HG02798 (cell line): ENCODE measurements at regions not wholly inside any gene's neighbourhood (a gene's known extent, or its start where the extent isn't known, plus 50 kb on each side); places are given as distances from the start of the nearest gene placed in this dataset.

Source experiments
- ATAC-seq: cut with Tn5 transposase; IDR thresholded peaks from one replicate; pipeline ENCODE4 v1.9.1; 2021; ENCODE audit warnings: mild to moderate bottlenecking; ENCODE audit not compliant: unreplicated experiment, poor library complexity

GRCh38 chr10:113317489-113317888 is 235.4 kb upstream of the HABP2 start:
- ATAC-seq: no peak

- no peak for ATAC-seq
Measured at GRCh38 chr10:113319479-113319878, 233.4 kb upstream of the HABP2 start.

- ATAC-seq: no peak
Measured at GRCh38 chr10:113320211-113320610, 232.6 kb upstream of the HABP2 start.

GRCh38 chr10:113320987-113321386 is 231.9 kb upstream of the HABP2 start:
- ATAC-seq: no peak

DNA sequence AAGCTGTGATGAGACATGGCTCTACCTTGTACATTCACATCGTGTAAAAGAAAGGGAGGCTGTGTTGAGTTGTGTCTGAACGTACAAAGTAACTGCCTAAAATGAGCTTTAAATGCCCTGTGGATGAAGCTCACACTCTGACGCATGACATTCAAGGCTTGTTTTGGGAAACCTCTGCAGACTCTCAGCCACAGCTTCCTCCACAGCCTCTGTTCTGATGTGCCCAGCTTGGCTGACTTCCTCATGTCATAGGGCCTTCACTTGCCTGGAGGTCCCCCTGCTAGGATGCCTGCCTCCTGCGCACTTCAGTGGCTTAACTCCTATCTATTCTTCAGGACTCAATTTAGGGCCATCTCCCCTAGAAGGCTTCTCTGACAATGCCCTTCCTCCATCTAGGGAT is 230.0 kb upstream of the HABP2 start:
- ATAC-seq: no peak

GRCh38 chr10:113323985-113324384 is 228.9 kb upstream of the HABP2 start:
- ATAC-seq: no peak

GRCh38 chr10:113326160-113327111 is 226.4 kb upstream of the HABP2 start:
- ATAC-seq: peak; percentile 90

DNA sequence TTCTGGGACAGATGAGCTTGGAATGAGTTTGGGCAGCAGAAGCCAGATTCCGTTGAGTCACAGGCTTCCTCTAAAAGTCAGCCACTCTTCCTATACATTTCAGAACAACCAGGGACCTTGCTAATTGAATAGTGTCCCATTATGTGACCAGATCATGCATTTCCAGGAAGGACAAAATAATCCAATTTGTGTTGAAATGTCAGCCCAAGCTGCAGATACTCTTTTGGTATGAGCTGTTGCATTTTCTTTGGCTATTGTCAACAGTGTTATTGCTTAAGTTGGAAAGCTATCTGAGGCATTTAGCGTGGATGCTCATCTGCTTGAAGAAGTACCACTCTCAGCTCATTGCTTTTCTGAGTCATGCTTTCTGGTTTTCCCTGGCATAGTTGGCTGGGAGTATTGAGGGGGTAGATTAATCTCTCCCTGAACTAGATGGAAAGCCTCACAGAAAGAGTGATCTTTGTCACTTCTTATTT is 223.7 kb upstream of the HABP2 start:
- ATAC-seq: no peak

DNA sequence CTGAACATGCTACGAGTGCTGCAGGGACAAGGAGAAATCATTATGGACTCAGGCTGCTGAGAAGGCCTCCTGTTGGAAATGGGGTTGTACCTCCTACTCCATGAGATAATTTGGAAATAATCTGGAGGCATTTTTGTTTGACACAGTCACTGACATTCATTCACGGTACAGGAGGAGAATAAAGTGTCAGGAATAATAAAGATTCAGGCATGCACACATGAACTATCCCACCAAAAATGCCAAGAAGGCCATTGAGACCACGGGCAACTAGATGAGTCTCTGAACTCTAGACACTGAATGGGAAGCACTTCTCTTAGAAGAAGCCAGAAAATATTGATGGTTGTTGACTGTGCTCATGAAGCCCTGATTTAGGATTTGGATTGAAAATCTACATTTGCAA is 220.9 kb upstream of the HABP2 start:
- ATAC-seq: no peak

DNA sequence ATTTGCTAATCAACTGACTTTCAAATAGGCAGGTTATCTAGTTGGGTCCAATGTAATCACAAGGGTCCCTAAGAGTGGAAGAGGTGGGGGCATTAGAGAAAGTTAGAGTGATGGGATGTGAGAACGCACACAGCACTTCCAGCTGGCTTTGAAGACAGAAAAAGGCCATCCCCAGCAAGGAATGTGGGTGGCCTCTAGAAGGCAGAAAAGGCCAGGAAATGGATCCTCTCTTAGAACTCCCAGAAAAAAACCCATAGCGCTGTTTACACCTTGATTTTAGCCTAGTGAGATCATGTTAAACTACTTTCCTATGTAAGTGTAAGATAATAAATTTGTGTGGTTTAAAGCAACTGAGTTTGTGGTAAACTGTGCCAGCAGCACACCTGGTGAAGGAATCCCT is 219.5 kb upstream of the HABP2 start:
- no peak for ATAC-seq

DNA sequence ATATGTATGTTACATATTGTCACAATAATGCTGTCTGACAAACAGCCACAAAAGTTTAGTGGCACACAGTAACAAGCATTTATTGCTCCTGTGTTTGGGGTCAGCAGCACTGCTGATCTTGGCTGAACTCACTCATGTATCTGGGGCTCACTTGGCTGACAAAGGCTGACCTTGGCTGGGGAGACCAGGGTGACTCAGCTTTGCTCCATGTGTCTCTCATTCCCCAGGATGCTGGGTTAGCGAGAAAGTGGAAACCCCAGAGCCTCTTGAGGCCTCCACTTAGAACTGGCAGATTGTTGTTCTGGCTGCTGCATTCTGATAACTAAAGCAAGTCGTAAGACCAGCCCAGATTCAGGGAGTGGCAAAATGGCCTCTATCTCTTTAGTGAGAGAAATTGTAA is 217.3 kb upstream of the HABP2 start:
- no peak for ATAC-seq

GRCh38 chr10:113336549-113337130 is 216.2 kb upstream of the HABP2 start:
- no peak for ATAC-seq

DNA sequence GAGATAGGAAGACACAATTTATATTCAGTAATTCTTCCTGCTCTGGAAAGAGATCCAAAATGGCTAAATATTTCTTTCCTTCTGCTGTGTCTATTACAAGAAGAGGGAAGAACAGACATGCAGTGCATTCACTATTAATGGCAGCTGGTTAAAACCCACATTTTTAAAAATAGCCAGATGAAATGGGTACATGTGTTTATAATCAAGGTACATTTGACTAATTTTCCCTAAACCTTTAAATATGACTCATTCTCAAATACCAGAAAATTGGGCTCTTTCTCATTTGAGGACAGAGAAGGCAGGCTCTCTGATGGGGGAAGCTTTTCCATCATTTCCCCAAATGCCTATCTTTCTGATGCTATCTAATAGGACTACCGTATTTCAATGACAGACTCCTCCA is 215.7 kb upstream of the HABP2 start:
- ATAC-seq: no peak

GRCh38 chr10:113339121-113339520 is 213.7 kb upstream of the HABP2 start:
- ATAC-seq: no peak

DNA sequence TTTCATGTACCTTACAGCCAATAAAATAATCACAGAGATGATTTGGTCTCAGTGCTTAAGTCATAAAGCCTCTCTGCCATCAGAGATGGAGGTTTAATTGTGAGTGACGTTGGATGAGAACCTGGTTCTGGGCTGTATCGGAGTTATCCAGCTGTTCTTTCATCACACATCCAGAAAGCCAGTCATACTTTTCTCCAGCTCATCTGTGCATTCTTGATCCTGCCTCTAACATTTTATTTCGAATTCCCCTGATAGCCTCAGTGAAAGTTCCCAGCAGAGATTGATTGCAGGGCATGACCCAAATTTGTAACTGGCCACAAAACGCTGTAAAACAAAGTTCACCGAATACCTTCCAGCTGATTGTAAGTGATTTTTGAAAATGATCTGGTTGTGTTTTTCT is 212.6 kb upstream of the HABP2 start:
- ATAC-seq: no peak

DNA sequence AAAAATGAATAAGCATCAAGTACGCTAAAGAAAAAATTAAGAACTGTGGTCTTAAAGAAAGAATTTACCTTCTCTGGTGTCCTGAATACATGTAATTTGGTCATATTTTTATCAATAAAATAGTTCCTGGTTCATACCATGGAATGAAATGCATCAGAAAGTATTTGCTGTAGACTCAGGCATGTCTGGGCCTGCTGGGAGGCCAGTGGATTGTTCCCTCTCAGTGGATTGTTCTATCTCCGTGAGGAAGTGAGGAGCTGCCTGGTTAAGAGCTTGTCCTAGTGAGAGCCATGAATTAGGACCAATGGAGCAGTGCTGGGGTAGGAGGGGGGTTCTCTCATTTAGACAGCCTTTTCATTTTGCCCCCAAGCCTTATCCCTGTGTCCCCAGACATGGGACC is 211.7 kb upstream of the HABP2 start:
- no peak for ATAC-seq

- no peak for ATAC-seq
Measured at GRCh38 chr10:113345826-113346624, 206.8 kb upstream of the HABP2 start.

DNA sequence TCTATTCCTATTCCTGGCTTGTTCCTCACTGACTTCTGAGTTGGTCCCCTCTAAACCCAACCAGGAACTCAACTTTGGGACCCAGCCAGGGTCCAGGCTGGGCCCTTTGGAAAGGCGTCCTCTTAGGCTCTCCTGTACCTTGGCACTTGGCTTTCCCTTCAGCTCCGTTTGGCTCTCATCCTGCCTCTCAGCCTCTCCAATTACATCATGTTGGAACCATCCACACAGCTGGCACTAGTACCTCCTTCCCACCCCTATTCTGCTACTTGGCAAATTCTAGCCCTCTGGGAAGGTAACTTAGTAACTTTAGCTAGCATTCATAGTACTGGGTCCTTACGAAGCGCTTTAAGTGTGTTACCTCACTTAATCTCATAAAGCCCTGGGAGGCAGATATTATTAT is 205.3 kb upstream of the HABP2 start:
- no peak for ATAC-seq

GRCh38 chr10:113348694-113349093 is 204.2 kb upstream of the HABP2 start:
- ATAC-seq: no peak

DNA sequence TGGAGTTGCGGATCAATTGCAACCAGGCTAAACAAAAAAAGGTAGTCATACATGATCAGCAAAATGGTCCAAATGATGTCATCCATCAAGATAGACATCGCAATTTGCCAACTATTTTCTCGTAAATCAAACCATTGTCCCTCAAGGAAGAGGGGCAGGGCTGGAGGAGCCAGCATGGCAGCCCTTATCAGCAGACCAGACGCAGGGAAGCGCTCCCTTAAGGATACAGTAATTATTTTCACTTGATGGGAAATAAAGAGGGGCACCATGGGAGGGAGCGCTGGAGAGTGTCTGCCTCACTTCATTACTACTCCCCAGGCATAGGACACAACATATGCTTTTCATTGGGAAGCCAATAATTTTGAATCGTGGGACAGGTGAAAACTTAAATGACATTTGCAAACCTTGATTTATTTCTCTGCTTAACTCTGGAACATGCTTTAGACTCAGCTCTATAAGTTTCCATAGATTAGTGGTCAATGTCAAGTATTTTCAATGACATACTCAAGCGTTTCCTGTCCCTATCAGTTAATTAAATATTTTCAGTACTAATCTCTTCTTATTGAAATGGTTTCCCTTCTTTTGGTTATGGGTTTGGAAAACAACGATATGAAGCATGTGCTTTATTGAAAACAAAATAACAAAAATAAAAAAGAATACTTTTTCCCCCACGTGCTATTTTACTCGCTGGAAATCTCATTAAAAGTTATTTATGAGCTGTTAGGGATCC is 202.4 kb upstream of the HABP2 start:
- no peak for ATAC-seq
